ENCODE measurements at regions not wholly inside any gene's neighbourhood (a gene's known extent, or its start where the extent isn't known, plus 50 kb on each side); places are given as distances from the start of the nearest gene placed in this dataset.

DNA sequence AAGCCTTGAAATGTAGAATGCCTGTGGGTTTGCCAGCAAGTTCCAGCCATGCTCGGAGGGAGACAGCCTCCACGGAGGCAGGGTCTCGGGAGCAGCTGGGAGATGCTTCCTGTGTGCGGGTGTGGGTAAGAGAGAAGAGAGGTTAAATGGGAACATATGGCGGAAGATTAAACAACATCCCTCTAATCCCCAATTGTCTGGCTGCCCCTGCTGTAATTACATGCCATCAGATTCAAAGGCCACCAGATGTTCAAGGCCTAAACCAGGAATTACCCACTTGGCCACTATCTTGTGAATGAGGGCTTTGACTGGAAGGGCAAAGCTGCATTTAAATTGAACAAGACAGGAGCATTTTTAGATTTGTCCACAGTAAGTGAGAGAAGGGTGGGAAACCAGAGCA is 81.4 kb upstream of the BACE2 start:
- DNase-seq, result no peak

DNA sequence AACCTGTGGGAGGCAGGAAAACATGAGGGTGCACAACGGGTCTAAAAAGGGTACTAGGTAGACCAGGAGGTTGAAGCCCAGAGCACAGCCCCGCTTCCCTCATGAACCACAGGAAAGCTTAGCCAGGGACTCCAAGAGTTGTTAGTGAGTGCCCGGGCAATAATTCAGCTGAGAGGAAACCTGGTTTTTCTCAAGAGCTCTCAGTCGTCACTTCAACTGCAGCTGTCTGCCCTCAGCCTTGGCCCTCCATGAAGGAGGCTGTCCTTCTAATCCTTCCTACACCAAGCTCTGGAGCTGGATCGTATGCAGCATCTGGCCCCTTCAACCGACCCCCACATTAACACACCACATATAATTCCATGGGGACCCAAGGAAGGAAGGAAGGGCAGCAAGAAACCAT is 77.0 kb upstream of the BACE2 start:
- no peak for DNase-seq

DNA sequence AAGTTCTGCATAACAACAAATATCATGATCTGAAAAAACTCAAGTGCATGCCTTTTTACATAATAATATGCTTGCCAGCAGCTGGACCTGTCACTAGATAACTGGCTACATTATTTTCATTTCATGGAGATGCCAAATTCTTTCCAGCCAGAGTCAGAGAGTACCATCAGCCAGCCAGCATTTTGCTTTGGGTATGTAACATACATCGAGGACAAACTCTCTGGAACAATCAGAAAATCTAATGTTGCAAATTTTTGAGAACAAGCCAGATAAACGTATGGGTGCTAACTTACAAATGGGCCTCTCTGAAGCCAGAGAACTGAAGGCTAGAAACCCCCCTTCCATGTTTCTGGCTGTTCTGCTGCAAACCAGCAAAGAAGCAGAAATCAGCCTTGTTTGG is 76.3 kb upstream of the BACE2 start:
- DNase-seq, result no peak

DNA sequence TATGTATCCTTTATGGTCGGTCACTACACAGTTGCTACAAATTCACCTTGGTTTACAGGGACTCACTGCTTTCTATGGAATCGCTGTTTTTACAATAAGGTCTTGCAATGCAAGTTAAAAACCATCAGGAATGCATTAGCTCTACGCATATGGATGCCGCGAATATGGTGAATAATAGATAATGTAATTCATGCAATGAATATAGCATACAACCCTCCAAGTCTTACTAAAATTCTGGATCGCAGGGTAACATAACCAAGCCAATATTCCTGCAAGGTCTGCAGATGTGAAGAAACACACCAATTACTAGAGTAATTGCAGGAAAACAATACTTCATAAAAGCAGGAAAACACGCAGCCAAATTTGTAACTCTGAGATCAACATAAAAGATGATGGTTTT is 75.6 kb upstream of the BACE2 start:
- DNase-seq, result no peak

DNA sequence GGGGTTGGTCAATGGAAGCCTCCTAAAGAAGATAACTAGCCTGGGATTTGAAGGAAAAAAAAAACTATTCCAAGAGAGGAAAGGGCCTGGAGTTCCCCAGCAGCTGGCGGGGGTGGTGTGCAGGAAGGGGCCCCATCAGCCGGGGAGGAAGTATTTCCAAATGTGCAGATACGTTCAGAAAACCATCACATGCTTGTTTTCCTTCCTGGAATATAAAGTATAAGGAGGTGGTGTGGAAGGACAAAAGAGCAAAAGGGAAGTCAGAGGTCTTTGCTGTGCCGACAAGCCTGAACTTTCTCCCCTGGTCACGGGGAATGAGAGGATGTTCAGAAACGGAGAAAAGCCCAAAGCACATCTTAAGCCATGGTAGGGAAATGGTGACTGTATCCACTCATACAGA is 72.0 kb upstream of the BACE2 start:
- DNase-seq, result no peak

DNA sequence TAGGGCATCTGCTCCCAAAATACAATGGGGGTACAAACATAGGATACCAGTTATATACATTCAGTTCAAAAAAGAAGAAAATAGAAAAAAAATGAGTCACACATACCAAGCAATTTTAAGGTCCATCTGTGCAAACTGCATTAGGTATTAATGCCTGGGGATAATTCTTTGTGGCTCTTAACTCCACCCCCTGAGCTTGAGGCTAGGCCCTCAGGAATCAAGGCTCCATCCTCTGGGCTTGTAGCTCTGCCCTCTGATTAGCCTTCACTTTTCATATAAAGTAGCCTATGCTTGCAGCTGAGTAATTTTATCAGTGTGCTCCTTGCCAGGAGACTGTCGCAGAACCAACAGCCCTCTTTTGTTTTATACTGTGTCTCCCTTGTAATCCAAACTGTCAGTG is 69.9 kb upstream of the BACE2 start:
- no peak for DNase-seq

DNA sequence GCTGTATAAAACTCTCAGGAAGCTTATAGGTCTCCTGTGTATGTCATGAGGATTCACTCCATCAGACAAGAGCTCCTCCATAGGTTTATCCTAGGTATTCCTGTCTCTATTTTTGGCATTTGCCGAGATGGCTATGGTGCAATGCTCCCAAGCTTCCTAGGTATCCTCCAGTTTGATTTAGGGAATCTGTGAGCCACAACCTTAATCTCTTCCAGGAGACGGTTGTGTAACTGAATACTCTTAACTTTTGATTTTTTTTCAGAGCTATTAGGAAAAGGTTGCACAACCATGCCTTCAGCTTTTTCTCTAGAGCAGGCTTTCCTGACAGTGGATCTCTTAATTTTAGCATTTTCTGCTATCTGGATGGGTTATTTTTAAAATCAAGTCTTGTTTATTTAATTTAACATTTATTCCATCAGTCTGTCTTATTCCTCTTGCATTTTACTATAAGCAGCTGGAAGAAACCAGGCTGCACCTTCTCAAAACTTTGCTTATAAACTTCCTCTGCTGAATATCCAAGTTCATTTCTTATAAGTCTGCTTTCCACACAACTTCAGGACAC is 69.4 kb upstream of the BACE2 start:
- no peak for DNase-seq

DNA sequence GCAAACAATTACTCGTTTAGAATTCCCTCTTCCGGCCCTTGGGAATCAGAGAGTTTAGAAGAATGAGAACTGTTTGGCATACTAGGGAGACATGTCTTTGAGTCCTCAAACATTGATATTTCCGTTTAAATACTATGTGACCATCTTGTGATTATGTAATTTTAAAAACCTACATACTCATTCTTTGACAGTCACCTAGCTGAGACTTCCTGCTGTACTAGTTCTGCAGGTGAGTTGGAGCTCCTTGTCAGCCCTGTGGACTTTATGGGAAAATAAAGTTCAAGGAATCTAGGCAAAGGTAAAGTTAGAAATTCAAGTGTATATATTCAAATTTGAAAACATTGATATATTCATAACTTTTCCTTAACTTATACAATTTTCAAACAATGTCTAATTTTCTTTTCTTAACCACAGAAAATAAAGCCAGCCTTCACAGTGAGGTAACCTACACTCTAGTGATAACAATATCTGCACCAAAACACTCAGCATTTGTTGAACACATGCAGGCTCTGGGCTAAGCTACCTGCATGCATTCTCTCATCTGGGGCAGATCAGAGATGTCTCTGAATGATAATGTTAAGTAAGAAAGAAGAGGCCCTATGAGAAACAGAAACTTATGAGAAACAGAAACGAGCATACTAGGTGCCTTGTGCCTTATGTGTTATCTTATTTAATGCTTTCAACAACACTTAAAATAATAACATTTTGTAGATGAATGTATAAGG is 67.0 kb upstream of the BACE2 start:
- DNase-seq, result no peak

DNA sequence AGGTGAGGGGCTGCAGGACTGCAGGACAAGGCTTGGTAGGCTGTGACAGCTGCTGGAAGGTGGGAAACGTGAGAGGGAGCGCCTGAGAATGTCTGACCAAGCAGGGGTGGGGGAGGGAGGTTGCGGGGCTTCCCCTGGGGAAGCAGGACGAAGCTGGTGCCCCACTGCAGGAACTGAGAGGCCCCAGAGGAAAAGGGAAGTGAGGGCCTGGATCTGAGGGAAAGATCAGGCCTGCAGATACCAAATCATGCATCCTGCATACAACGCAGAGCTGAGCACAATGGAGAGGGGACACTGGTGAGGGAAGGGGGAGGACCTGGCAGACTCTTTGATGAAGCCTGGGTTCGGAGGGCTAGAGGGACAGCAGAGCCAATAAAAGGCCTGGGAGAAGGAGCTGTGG is 65.7 kb upstream of the BACE2 start:
- DNase-seq, result no peak

DNA sequence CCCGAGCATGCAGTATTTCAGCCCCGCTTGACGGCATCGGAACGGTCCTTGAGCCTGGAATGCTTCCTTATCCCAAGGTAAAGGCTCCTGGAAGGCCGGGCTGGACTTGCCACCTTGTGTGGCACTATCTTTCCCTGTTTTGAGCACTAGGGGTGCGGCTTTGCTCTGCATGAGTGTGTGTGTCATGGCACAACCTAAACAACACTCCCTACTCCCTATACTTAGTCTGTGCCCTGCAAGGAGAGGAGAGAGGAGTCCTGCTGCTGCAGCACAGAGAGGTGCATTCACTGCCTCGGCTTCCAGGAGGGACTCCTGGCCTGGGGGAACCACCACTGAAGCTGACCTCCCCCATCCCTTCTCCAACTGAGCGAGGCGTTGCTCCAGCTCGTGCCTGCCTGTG is 60.4 kb upstream of the BACE2 start:
- DNase-seq, result no peak

DNA sequence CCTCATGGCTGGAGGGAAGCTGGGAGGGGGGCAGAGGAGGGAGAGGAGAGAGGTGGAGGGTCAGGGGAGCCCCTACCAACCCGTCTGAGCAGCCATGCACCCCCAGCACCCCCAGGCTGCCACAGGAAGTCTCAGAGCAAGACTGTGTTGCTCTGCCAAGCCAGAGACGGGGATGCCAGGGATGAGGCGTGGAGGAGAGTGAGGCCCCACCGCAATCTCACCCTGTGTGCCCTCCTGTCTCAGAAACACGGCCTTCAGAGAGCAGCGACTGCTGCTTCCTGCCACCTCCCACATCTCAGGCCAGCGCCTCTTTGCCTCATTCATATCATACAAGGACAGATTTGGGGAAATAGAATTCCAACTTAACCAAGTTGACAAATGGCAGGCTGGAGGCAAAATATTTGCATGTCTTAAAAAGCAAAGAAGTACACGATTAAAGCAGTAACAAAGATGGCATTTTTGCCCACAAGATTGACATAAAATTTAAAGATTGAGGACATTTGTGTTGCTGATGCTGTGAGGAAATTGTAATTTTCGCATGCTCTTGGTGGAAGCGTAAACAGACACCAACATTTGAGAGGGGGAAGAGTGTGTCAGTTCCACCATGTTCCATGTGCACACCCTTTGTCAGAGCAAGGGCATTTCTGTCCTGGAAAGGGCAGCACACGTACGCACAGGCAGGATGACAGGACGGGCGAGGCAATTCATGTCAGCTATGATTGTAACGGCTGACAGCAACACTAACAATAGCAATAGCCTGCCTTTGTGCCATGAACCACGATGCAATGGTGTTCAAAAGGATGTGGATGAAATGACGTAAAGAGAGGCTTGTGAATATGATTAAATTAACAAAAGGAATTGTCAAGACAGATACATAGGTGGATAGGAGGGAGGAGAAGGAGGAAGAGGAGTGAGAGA is 59.0 kb upstream of the BACE2 start:
- no peak for DNase-seq

DNA sequence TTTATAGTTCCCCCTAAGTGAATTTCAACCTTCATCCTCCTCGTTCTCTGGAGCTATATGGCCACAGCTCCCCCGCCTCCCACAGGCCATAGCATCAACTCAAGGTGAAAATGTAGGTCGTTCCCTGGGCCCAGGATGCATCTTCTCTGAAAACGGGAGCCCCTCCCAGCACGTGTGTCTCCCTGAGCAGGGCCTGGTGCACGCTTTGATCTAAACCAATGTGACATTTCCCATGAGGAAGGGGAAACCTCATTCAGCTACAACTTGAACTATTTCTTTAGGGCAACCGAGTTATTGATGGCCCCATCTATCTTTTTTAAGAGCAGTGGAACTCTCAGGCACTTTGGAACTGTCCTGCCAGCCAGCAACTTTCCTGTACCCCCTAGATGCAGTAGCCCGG is 57.8 kb upstream of the BACE2 start:
- DNase-seq, result no peak

DNA sequence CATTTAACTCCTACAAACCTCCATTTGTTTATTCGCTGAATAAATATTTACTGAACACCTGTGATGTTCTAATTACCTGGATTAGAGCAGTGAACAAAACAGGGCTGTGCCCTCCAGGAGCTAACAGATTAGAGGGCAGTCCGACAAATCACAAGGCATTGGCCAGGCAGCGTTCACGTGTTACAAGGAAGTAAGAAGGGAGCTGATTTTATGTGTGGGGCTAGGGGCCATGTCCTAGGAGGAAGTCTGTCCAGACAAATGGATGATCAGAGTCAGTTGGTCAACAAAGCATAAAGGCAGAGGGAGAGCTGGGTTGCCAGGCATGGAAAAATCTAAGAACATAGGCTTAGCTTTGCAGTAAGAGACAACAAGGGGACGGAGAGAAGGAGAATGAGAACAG is 57.3 kb upstream of the BACE2 start:
- DNase-seq, result no peak

DNA sequence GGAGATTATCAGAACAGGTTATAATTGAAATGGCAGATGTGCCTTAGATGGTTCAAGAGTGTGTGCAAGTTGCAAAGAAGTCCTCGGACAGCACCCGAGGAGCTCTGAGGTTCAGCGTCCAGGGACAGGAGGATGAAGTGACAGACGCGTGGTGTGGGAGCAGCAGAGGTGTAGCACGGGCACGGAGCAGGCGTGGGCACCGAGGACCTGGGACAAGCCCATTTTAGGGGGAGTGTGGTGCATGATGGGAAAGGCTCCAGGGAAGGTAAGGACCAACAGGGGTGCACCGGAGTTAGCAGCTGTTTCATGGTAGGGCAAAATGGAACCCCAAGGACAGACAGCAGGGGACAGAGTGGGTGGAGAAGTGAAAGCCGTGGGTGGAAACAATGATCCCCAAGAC is 56.3 kb upstream of the BACE2 start:
- DNase-seq, result no peak

DNA sequence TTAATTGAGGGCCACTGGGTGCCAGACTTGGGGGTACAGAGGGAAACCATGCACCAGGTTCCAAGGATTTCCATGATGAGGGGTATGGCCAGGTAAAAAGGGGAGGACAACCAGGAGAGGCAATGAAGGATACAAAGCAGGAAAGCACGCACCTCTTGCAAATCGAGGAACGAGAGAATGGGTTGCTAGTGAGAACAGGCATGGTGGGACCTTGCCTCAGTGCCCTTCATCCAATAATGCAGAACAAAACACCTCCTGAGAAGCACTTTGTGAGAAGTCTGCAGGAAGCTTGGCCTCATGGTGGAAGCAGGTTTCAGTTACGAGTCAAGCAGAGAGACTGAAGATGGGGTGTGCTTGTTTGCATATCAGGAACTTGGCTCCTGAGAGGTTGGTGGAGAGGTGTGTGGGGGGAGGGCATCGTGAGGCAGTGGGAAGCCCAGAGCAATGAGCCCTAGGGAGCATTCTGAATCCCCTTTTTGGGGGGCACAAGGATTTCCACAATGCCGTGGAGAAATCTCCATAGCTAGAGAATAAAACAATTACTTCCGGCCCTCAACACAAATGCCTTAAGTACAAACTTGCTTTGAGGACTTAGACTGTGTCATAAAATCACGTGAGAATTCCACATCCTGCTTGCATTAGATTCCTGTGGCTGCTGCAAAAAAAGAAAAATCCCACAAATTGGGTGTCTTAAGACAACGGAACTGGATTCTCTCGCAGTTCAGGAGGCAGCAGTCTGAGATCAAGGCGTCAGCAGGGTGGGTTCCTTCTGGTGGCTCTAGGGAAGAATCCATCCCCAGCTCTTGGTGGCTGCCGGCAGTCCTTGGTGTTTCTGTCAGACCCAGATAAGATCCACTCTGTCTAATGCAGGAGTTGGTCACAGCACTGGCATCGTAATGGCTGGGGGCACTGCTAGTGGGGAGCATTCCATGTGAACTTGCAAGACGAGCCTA is 54.9 kb upstream of the BACE2 start:
- no peak for DNase-seq

DNA sequence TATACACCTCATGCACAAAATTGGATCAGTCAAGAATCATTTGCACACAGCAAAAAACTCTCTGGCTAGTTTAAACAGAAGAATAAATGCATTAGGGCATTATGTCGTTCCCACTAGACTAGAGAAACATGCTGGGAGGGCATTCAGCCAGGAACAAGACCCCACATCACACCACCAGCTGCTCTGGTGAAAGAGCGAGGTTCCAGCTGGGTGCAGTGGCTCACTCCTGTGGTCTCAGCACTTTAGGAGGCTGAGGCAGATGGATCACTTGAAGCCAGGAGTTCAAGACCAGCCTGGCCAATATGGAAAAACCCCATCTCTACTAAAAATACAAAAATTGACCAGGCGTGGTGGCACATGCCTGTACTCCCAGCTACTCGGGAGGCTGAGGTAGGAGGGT is 52.1 kb upstream of the BACE2 start:
- no peak for DNase-seq

Data from effector CD4-positive, alpha-beta T cell (primary cell).